Activated T-cell treated with anti-CD3 and anti-CD28 coated beads, Interleukin-2, amount 50 U/mL, for 24 hours (primary cell): ENCODE measurements at regions not wholly inside any gene's neighbourhood (a gene's known extent, or its start where the extent isn't known, plus 50 kb on each side); places are given as distances from the start of the nearest gene placed in this dataset.

Experiments used
- DNase-seq: peaks from one replicate; pipeline ENCODE4 v3.0.0-alpha.2; 2020
- H3K27ac Mint-ChIP-seq: 2 replicates; pipeline ENCODE4 v1.8.0; 2020; ENCODE audit warnings: mild to moderate bottlenecking, mixed read lengths
- H3K27me3 Mint-ChIP-seq: 2 replicates; pipeline ENCODE4 v1.8.0; 2020; ENCODE audit warnings: mixed read lengths
- H3K36me3 Mint-ChIP-seq: 2 replicates; pipeline ENCODE4 v1.8.0; 2020; ENCODE audit warnings: low read depth, mixed read lengths
- H3K4me1 Mint-ChIP-seq: 2 replicates; pipeline ENCODE4 v1.8.0; 2020; ENCODE audit warnings: low read depth, mixed read lengths
- H3K4me3 Mint-ChIP-seq: 2 replicates; pipeline ENCODE4 v1.8.0; 2020; ENCODE audit warnings: mild to moderate bottlenecking, moderate library complexity, mixed read lengths
- H3K9me3 Mint-ChIP-seq: 2 replicates; pipeline ENCODE4 v1.8.0; 2020; ENCODE audit warnings: mixed read lengths

GRCh38 chr5:125261505-125262250, 515.2 kb upstream of the ZNF608 start:
- H3K4me1 Mint-ChIP-seq: no peaks in the 10 kb centered on the region
- no peak for DNase-seq
- H3K27ac Mint-ChIP-seq: no peak overlapping the region
- H3K9me3 Mint-ChIP-seq: peaks cover 15% of the 10 kb centered on the region
- H3K4me3 Mint-ChIP-seq: no peak overlapping the region
- H3K27me3 Mint-ChIP-seq: no peaks in the 10 kb centered on the region
- H3K36me3 Mint-ChIP-seq: no peaks in the 10 kb centered on the region

- Mint-ChIP-seq H3K9me3 (peaks cover 14% of the 10 kb centered on the region), H3K4me3 (no peak overlapping the region), H3K36me3 (no peaks in the 10 kb centered on the region), H3K27me3 (no peaks in the 10 kb centered on the region), H3K4me1 (no peaks in the 10 kb centered on the region), H3K27ac (no peak overlapping the region)
- no peak for DNase-seq
Observed at GRCh38 chr5:125262782-125263181, 516.3 kb upstream of the ZNF608 start.

- Mint-ChIP-seq H3K4me3 (no peak overlapping the region), H3K27me3 (no peaks in the 10 kb centered on the region)
Observed at GRCh38 chr5:125263356-125263755, 516.9 kb upstream of the ZNF608 start.

GRCh38 chr5:125266106-125266505, 519.7 kb upstream of the ZNF608 start:
- H3K27me3 Mint-ChIP-seq: no peaks in the 10 kb centered on the region
- peaks cover 10% of the 10 kb centered on the region for H3K9me3 Mint-ChIP-seq
- H3K4me1 Mint-ChIP-seq: no peaks in the 10 kb centered on the region
- no peaks in the 10 kb centered on the region for H3K36me3 Mint-ChIP-seq
- H3K27ac Mint-ChIP-seq: no peak overlapping the region
- no peak for DNase-seq
- no peak overlapping the region for H3K4me3 Mint-ChIP-seq

More at GRCh38 chr5:125263356-125263755, 516.9 kb upstream of the ZNF608 start:
- no peak overlapping the region for H3K27ac Mint-ChIP-seq
- DNase-seq: no peak
- peaks cover 15% of the 10 kb centered on the region for H3K9me3 Mint-ChIP-seq
- no peaks in the 10 kb centered on the region for H3K36me3 Mint-ChIP-seq
- no peaks in the 10 kb centered on the region for H3K4me1 Mint-ChIP-seq

GRCh38 chr5:125267636-125268248, 521.3 kb upstream of the ZNF608 start:
- Mint-ChIP-seq H3K36me3 (no peaks in the 10 kb centered on the region), H3K9me3 (peaks cover 10% of the 10 kb centered on the region), H3K4me1 (no peaks in the 10 kb centered on the region), H3K27ac (no peak overlapping the region), H3K4me3 (no peak overlapping the region), H3K27me3 (no peaks in the 10 kb centered on the region)
- DNase-seq: no peak

- Mint-ChIP-seq H3K36me3 (no peaks in the 10 kb centered on the region), H3K4me3 (no peak overlapping the region), H3K9me3 (peaks cover 8% of the 10 kb centered on the region)
Observed at GRCh38 chr5:125269926-125270325, 523.5 kb upstream of the ZNF608 start.

GRCh38 chr5:125272357-125272756, 525.9 kb upstream of the ZNF608 start:
- Mint-ChIP-seq H3K27ac (no peak overlapping the region), H3K36me3 (no peaks in the 10 kb centered on the region), H3K4me3 (no peak overlapping the region), H3K9me3 (peaks cover 2% of the 10 kb centered on the region), H3K27me3 (no peaks in the 10 kb centered on the region), H3K4me1 (no peaks in the 10 kb centered on the region)
- no peak for DNase-seq

More at GRCh38 chr5:125269926-125270325, 523.5 kb upstream of the ZNF608 start:
- Mint-ChIP-seq H3K4me1 (no peaks in the 10 kb centered on the region), H3K27me3 (no peaks in the 10 kb centered on the region), H3K27ac (no peak overlapping the region)
- DNase-seq: no peak

- DNase-seq: no peak
- H3K4me3 Mint-ChIP-seq: no peak overlapping the region
- H3K4me1 Mint-ChIP-seq: no peaks in the 10 kb centered on the region
- no peaks in the 10 kb centered on the region for H3K36me3 Mint-ChIP-seq
- no peaks in the 10 kb centered on the region for H3K27me3 Mint-ChIP-seq
- H3K27ac Mint-ChIP-seq: no peak overlapping the region
- no peaks in the 10 kb centered on the region for H3K9me3 Mint-ChIP-seq
Observed at GRCh38 chr5:125274211-125274610, 527.8 kb upstream of the ZNF608 start.

- Mint-ChIP-seq H3K36me3 (no peaks in the 10 kb centered on the region), H3K9me3 (no peaks in the 10 kb centered on the region), H3K27ac (no peak overlapping the region), H3K27me3 (no peaks in the 10 kb centered on the region), H3K4me3 (no peak overlapping the region), H3K4me1 (no peaks in the 10 kb centered on the region)
- no peak for DNase-seq
Observed at GRCh38 chr5:125274938-125275724, 528.7 kb upstream of the ZNF608 start.

GRCh38 chr5:125275725-125276090, 529.3 kb upstream of the ZNF608 start:
- Mint-ChIP-seq H3K27me3 (no peaks in the 10 kb centered on the region), H3K9me3 (no peaks in the 10 kb centered on the region), H3K4me3 (no peak overlapping the region), H3K27ac (no peak overlapping the region), H3K4me1 (no peaks in the 10 kb centered on the region), H3K36me3 (no peaks in the 10 kb centered on the region)
- DNase-seq: no peak

GRCh38 chr5:125276096-125276495, 529.7 kb upstream of the ZNF608 start:
- no peak for DNase-seq
- no peaks in the 10 kb centered on the region for H3K27me3 Mint-ChIP-seq
- H3K36me3 Mint-ChIP-seq: no peaks in the 10 kb centered on the region
- no peaks in the 10 kb centered on the region for H3K4me1 Mint-ChIP-seq
- H3K27ac Mint-ChIP-seq: no peak overlapping the region
- H3K4me3 Mint-ChIP-seq: no peak overlapping the region
- H3K9me3 Mint-ChIP-seq: no peaks in the 10 kb centered on the region

GRCh38 chr5:125277494-125278154, 531.2 kb upstream of the ZNF608 start:
- no peak for DNase-seq
- no peaks in the 10 kb centered on the region for H3K27me3 Mint-ChIP-seq
- no peak overlapping the region for H3K27ac Mint-ChIP-seq

GRCh38 chr5:125278711-125279110, 532.3 kb upstream of the ZNF608 start:
- Mint-ChIP-seq H3K9me3 (no peaks in the 10 kb centered on the region), H3K27me3 (no peaks in the 10 kb centered on the region), H3K27ac (no peak overlapping the region)

More at GRCh38 chr5:125277494-125278154, 531.2 kb upstream of the ZNF608 start:
- Mint-ChIP-seq H3K36me3 (no peaks in the 10 kb centered on the region), H3K4me1 (no peaks in the 10 kb centered on the region), H3K4me3 (no peak overlapping the region), H3K9me3 (no peaks in the 10 kb centered on the region)

GRCh38 chr5:125281667-125282066, 535.2 kb upstream of the ZNF608 start:
- Mint-ChIP-seq H3K27ac (no peak overlapping the region), H3K4me1 (no peaks in the 10 kb centered on the region), H3K4me3 (no peak overlapping the region), H3K27me3 (no peaks in the 10 kb centered on the region), H3K36me3 (no peaks in the 10 kb centered on the region), H3K9me3 (no peaks in the 10 kb centered on the region)
- DNase-seq: no peak

More at GRCh38 chr5:125278711-125279110, 532.3 kb upstream of the ZNF608 start:
- DNase-seq: no peak
- no peak overlapping the region for H3K4me3 Mint-ChIP-seq
- H3K4me1 Mint-ChIP-seq: no peaks in the 10 kb centered on the region
- H3K36me3 Mint-ChIP-seq: no peaks in the 10 kb centered on the region
